Kidney (tissue), 13 donors: ENCODE measurements at regions not wholly inside any gene's neighbourhood (a gene's known extent, or its start where the extent isn't known, plus 50 kb on each side); places are given as distances from the start of the nearest gene placed in this dataset.

ENCODE experiments used
- DNase-seq, 5 donors: peaks; one replicate each; pipeline ENCODE4 v3.0.0-alpha.2; 2013 to 2020
- FAIRE-seq: peaks from 2 replicates; lab custom pipeline; 2012; peaks lifted over from hg19 to GRCh38; lab: Jason Lieb, UNC
- H3K27ac ChIP-seq, 2 donors: one replicate each; pipeline ENCODE4 v1.7.0; 2013; ENCODE audit warnings: low read depth in 2 of 2, low read length in 2 of 2, inconsistent platforms in 1 of 2
- H3K27me3 ChIP-seq: one replicate; pipeline ENCODE4 v1.7.1; 2013; ENCODE audit warnings: low read length, inconsistent platforms; ENCODE audit not compliant: control insufficient read depth, insufficient read depth
- H3K36me3 ChIP-seq, 3 donors: one replicate each; pipeline versions ENCODE4 v1.7.0 to v1.7.1; 2013; ENCODE audit warnings: low read length in 3 of 3, control low read depth in 1 of 3, inconsistent platforms in 1 of 3; ENCODE audit not compliant: insufficient read depth in 3 of 3, control insufficient read depth in 2 of 3
- H3K4me1 ChIP-seq, 3 donors: one replicate each; pipeline versions ENCODE4 v1.7.0 to v1.7.1; 2013; ENCODE audit warnings: low read length in 3 of 3, inconsistent platforms in 1 of 3, low read depth in 1 of 3; ENCODE audit not compliant: control insufficient read depth in 2 of 3, insufficient read depth in 2 of 3
- H3K4me3 ChIP-seq, 3 donors: one replicate each; pipeline versions ENCODE4 v1.7.0 to v1.8.1; 2013; ENCODE audit warnings: low read length in 3 of 3, control low read depth in 1 of 3, inconsistent platforms in 1 of 3
- H3K9ac ChIP-seq, 3 donors: one replicate each; pipeline versions ENCODE4 v1.7.0 to v1.7.1; 2013; ENCODE audit warnings: low read length in 3 of 3, control low read depth in 1 of 3, inconsistent platforms in 1 of 3
- H3K9me3 ChIP-seq, 3 donors: one replicate each; pipeline versions ENCODE4 v1.7.0 to v1.7.1; 2013; ENCODE audit warnings: low read length in 3 of 3, control low read depth in 1 of 3, inconsistent platforms in 1 of 3; ENCODE audit not compliant: control insufficient read depth in 2 of 3, insufficient read depth in 1 of 3
- intact Hi-C: fragments of 100-400 bp; cut with DNase I; formaldehyde crosslinking; loops from one replicate; pipeline ENCODE4 v1.11.1; 2022
- TF ChIP-seq, protein P1 (sequence below): IDR thresholded peaks from 3 replicates; pipeline ENCODE4 v1.5.1; 2012; ENCODE audit warnings: mild to moderate bottlenecking, moderate library complexity, borderline replicate concordance; ENCODE audit not compliant: insufficient read depth; ENCODE audit errors: extremely low read depth
- donor health status: control.
- donor health status: control.
- donor health status: control.
- donor health status: control.
- donor health status: control.
- donor health status: DM: yes; HTN: yes; CAD: no.
- donor health status: Normal renal cell carcinoma (clear cell type).

DNA sequence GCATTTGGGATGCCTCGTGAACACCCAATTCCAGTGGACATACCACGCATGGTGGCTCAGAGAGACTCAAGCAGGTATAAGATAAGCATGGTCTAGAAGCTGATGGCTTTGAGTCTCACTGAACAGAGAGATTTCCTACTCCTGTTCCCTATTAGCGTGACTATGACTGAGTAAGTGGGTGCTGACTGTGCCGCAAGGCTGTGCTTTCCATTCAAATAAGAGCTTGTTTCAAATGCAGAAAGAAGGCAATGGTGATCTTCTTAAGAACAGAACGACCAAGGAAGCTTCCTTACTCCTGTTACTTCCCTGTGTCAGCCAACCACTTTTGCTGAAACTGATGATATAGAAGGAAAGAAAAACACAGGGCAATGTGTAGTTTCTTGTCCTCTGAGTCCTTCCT, 63.5 kb upstream of the IGFBP2 start:
- FAIRE-seq (no peak), DNase-seq (no peak)
- TF ChIP-seq, protein P1, sequence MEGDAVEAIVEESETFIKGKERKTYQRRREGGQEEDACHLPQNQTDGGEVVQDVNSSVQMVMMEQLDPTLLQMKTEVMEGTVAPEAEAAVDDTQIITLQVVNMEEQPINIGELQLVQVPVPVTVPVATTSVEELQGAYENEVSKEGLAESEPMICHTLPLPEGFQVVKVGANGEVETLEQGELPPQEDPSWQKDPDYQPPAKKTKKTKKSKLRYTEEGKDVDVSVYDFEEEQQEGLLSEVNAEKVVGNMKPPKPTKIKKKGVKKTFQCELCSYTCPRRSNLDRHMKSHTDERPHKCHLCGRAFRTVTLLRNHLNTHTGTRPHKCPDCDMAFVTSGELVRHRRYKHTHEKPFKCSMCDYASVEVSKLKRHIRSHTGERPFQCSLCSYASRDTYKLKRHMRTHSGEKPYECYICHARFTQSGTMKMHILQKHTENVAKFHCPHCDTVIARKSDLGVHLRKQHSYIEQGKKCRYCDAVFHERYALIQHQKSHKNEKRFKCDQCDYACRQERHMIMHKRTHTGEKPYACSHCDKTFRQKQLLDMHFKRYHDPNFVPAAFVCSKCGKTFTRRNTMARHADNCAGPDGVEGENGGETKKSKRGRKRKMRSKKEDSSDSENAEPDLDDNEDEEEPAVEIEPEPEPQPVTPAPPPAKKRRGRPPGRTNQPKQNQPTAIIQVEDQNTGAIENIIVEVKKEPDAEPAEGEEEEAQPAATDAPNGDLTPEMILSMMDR: no peak
- Histone ChIP-seq H3K9me3 (peaks cover 0 to 9% (median 0%) of the 10 kb centered on the region in 3 donors), H3K9ac (no peak overlapping the region), H3K36me3 (no peaks in the 10 kb centered on the region), H3K27me3 (no peaks in the 10 kb centered on the region), H3K27ac (no peak overlapping the region), H3K4me3 (no peak overlapping the region), H3K4me1 (peaks cover 0 to 3% (median 0%) of the 10 kb centered on the region in 3 donors)
- intact Hi-C loops: no loop called here

DNA sequence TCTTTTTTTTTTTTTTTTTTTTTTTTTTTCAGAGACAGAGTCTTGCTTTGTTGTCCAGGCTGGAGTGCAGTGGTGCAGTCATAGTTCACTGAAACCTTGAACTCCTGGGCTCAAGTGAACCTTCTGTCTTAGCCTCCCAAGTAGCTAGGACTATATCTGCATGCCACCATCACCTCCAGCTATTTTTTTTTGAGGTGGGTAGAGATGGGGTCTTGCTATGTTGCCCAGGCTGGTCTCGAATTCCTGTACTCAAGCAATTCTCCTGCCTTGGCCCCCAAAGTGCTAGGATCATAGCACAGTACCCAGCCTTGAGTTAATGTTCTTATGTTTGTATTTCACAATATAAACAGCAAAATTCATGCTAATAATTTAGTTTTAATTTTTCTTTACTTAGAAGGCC, 62.9 kb upstream of the IGFBP2 start:
- H3K27me3 ChIP-seq: no peaks in the 10 kb centered on the region
- no peak overlapping the region for H3K9ac ChIP-seq
- DNase-seq (no peak), FAIRE-seq (no peak)
- H3K4me3 ChIP-seq: no peak overlapping the region
- peaks cover 0 to 3% (median 0%) of the 10 kb centered on the region in 3 donors for H3K4me1 ChIP-seq
- no peaks in the 10 kb centered on the region for H3K36me3 ChIP-seq
- TF ChIP-seq, protein P1: no peak
- intact Hi-C loops: no loop called here
- H3K9me3 ChIP-seq: peaks cover 0 to 9% (median 0%) of the 10 kb centered on the region in 3 donors
- no peak overlapping the region for H3K27ac ChIP-seq

DNA sequence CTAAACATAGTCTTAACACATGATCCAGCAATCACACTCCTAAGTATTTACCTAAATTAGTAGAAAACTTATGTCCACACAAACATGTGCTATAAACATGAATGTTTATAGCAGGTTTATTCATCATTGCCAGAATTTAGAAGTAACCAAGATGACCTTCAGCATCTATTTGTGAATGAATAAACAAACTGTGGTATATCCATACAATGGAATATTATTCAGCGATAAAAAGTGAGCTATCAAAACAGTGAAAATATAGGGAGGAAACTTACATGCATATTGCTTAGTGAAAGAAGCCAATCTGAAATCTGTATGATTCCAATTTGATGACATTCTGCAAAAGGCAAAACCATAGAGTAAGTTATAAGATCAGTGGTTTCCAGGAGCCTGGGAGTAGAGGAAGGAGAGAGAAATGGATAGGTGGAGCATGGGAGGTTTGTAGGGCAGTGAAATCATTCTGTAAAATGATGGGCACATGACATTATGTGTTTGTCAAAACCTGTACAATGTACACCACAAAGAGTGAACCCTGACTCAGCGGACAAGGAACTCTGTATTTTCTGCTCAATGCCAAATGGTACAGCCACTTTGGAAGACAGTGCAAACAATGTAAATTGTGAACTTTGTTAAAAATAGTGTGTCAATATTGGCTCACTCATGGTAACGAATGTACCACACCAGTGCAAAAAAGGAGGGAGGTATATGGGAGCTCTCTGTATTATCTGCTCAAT, 61.9 kb upstream of the IGFBP2 start:
- no peaks in the 10 kb centered on the region for H3K36me3 ChIP-seq
- intact Hi-C loops: no loop called here
- H3K4me3 ChIP-seq: no peak overlapping the region
- H3K4me1 ChIP-seq: peaks cover 0 to 3% (median 0%) of the 10 kb centered on the region in 3 donors
- H3K9ac ChIP-seq: no peak overlapping the region
- DNase-seq: no peak
- TF ChIP-seq, protein P1: no peak
- no peak overlapping the region for H3K27ac ChIP-seq
- no peaks in the 10 kb centered on the region for H3K27me3 ChIP-seq
- H3K9me3 ChIP-seq: peaks cover 0 to 9% (median 0%) of the 10 kb centered on the region in 3 donors
- FAIRE-seq: no peak
